ENCODE measurements at regions not wholly inside any gene's neighbourhood (a gene's known extent, or its start where the extent isn't known, plus 50 kb on each side); places are given as distances from the start of the nearest gene placed in this dataset.

DNA sequence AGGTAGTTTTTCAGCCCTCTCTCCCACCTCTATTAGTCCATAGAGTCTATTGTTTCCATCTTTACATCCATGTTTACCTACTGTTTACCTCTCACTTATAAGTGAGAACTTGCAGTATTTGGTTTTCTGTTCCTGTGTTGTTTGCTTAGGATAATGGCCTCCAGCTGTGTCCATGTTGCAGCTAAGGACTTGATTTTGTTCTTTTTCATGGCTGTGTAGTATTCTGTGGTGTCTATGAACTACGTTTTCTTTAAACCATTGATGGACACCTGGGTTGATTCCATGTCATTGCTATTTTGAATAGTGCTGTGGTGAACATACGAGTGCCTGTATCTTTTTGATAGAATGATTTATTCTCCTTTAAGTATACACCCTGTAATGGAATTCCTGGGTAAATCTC is 292.4 kb downstream of the PHF14 start:
- Histone ChIP-seq H3K9ac (ENCODE audit: extremely low read depth, insufficient read length, low read length) (no peak overlapping the region), H3K14ac (ENCODE audit: insufficient read depth, low read length) (no peak overlapping the region), H3K23me2 (ENCODE audit: insufficient read length, low read depth, low read length, poor library complexity, severe bottlenecking) (no peaks in the 10 kb centered on the region), H2BK15ac (ENCODE audit: low read depth, low read length) (no peak overlapping the region), H4K20me1 (ENCODE audit: control insufficient read depth, insufficient read depth, insufficient read length) (no peaks in the 10 kb centered on the region), H2BK5ac (ENCODE audit: insufficient read length, low read length) (no peak overlapping the region), H3K27ac (ENCODE audit: insufficient read length, low read depth, low read length) (no peak overlapping the region), H3K23ac (ENCODE audit: insufficient read length, low read depth, low read length) (no peak overlapping the region), H2AFZ (ENCODE audit: low read length) (no peak overlapping the region), H3K4ac (ENCODE audit: low read depth, low read length) (no peak overlapping the region), H3T11ph (ENCODE audit: low read length) (no peak overlapping the region), H3K79me1 (ENCODE audit: insufficient read depth, low read depth, low read length, poor library complexity, severe bottlenecking) (no peaks in the 10 kb centered on the region), H2BK20ac (ENCODE audit: low read depth, low read length, poor library complexity, severe bottlenecking) (no peak overlapping the region), H4K91ac (ENCODE audit: insufficient read length, low read depth, low read length) (no peak overlapping the region), H3K9me3 (ENCODE audit: control insufficient read depth, low read depth, low read length) (no peaks in the 10 kb centered on the region), H4K8ac (replicated peaks; ENCODE audit: insufficient read length, low read depth, low read length) (no peak overlapping the region), H2AK5ac (ENCODE audit: insufficient read length, low read length) (no peak overlapping the region), H2BK12ac (ENCODE audit: insufficient read length, low read depth, low read length) (no peak overlapping the region), H3K4me2 (ENCODE audit: insufficient read depth, insufficient read length, low read length) (no peak overlapping the region), H3K4me1 (ENCODE audit: insufficient read depth, low read length) (no peaks in the 10 kb centered on the region), H2BK120ac (ENCODE audit: low read depth, low read length, poor library complexity, severe bottlenecking) (no peak overlapping the region), H3K56ac (ENCODE audit: insufficient read length, low read depth, low read length) (no peak overlapping the region), H4K5ac (ENCODE audit: insufficient read length, low read depth, low read length) (no peak overlapping the region), H3K79me2 (ENCODE audit: insufficient read depth, low read length) (no peaks in the 10 kb centered on the region), H3K18ac (ENCODE audit: insufficient read length, low read depth, low read length) (no peak overlapping the region), H3K27me3 (ENCODE audit: insufficient read depth, low read length) (no peaks in the 10 kb centered on the region)
- no CpG with 5 or more reads among the region's 2 CpGs for WGBS (ENCODE audit: extremely low coverage, insufficient read length, low lambda C conversion rate)
- Mint-ChIP-seq H3K4me1 (no peaks in the 10 kb centered on the region), H3K4me3 (no peak overlapping the region), H3K27ac (no peak overlapping the region), H3K9me3 (peaks cover 0 to 5% of the 10 kb centered on the region in 2 experiments; a peak in 2 of 5 replicates), H3K36me3 (ENCODE audit: insufficient read depth in 1 of 3, low read depth in 3 of 3) (no peaks in the 10 kb centered on the region; a peak in 1 of 7 replicates), H3K27me3 (ENCODE audit: low read depth) (no peaks in the 10 kb centered on the region)
- TF ChIP-seq, protein P1, sequence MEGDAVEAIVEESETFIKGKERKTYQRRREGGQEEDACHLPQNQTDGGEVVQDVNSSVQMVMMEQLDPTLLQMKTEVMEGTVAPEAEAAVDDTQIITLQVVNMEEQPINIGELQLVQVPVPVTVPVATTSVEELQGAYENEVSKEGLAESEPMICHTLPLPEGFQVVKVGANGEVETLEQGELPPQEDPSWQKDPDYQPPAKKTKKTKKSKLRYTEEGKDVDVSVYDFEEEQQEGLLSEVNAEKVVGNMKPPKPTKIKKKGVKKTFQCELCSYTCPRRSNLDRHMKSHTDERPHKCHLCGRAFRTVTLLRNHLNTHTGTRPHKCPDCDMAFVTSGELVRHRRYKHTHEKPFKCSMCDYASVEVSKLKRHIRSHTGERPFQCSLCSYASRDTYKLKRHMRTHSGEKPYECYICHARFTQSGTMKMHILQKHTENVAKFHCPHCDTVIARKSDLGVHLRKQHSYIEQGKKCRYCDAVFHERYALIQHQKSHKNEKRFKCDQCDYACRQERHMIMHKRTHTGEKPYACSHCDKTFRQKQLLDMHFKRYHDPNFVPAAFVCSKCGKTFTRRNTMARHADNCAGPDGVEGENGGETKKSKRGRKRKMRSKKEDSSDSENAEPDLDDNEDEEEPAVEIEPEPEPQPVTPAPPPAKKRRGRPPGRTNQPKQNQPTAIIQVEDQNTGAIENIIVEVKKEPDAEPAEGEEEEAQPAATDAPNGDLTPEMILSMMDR (conservative IDR thresholded peaks at IDR 0.05): no peak
- DNase-seq: no peak
